ENCODE measurements at regions not wholly inside any gene's neighbourhood (a gene's known extent, or its start where the extent isn't known, plus 50 kb on each side); places are given as distances from the start of the nearest gene placed in this dataset.

GRCh38 chr1:34353409-34353808, 176.7 kb downstream of the C1orf94 start:
- TF ChIP-seq EZH2 (IDR thresholded peaks at IDR 0.05; ENCODE audit: insufficient read depth, poor library complexity, severe bottlenecking) = no peak
- no peak for TF ChIP-seq EZH2phosphoT487 (IDR thresholded peaks at IDR 0.05; ENCODE audit: insufficient read depth, low read depth)
